ENCODE measurements at regions not wholly inside any gene's neighbourhood (a gene's known extent, or its start where the extent isn't known, plus 50 kb on each side); places are given as distances from the start of the nearest gene placed in this dataset.

DNA sequence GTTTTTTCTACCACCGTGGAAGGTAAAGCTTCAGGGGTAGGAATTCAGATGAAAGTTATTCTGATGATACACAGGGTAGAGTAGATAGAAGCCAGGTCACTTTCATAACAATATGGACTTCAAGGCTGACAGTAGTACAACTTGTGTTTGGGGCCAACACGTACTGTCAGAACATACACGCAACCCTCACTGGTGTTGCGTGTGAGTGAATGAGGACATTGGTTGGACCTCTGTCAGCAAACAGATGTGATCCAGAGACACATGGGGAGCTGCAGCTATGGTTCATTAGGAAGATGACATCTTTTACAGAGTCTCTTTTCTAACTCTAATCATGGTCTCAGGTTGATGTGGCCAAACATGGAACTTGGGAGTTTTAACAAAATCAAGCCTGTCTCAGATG is 70.1 kb upstream of the MOCS2 start:
- H3K27me3 ChIP-seq (ENCODE audit: control insufficient read depth, insufficient read depth, low read length): no peaks in the 10 kb centered on the region
- H3K9ac ChIP-seq (ENCODE audit: low read depth, low read length): no peak overlapping the region
- H3K9me3 ChIP-seq (replicated peaks; ENCODE audit: low read length): no peaks in the 10 kb centered on the region
- H3K4me3 ChIP-seq (ENCODE audit: low read length): no peak overlapping the region
- H3K4me1 ChIP-seq (ENCODE audit: control insufficient read depth, insufficient read depth, low read length): no peaks in the 10 kb centered on the region
- H3K4me2 ChIP-seq (ENCODE audit: low read length): no peak overlapping the region
- no peaks in the 10 kb centered on the region for H3K36me3 ChIP-seq (ENCODE audit: insufficient read depth, low read length)

DNA sequence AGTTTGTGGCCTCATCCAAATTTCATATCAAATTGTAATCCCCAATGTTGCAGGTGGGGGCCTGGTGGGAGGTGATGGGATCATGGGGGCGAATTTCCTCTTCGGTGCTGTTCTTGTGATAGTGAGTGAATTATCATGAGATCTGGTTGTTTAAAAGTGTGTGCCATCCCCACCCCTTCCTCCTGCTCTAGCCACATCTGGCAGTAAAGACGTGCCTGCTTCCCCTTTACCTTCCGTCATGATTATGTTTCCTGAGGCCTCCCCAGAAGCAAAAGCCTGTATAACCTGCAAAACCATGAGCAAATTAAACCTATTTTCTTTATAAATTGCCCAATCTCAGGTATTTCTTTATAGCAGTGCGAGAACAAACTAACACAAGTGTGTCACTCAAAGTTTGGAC is 71.0 kb upstream of the MOCS2 start:
- Histone ChIP-seq H3K9ac (ENCODE audit: low read depth, low read length) (no peak overlapping the region), H3K36me3 (ENCODE audit: insufficient read depth, low read length) (no peaks in the 10 kb centered on the region), H3K4me3 (ENCODE audit: low read length) (no peak overlapping the region), H3K27me3 (ENCODE audit: control insufficient read depth, insufficient read depth, low read length) (no peaks in the 10 kb centered on the region), H3K9me3 (replicated peaks; ENCODE audit: low read length) (no peaks in the 10 kb centered on the region), H3K4me1 (ENCODE audit: control insufficient read depth, insufficient read depth, low read length) (no peaks in the 10 kb centered on the region), H3K4me2 (ENCODE audit: low read length) (no peak overlapping the region)

DNA sequence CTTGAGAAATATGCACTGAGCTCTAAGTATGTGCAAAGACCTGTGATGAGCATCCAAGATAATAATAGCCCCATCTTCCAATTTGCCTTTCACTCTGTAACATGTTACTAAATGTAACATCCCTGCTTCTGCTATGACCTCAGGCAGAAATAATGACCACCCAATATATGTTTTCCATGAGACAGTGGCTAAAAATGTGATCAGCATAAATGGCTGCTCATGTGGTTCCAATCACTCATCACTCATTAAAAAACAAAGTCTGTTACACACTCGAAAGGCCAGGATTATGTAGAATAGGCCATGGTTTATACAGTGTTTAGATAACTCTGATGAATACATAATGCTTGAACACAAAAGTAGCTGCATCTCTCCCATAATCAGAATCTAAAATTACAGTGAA is 71.4 kb upstream of the MOCS2 start:
- H3K36me3 ChIP-seq (ENCODE audit: insufficient read depth, low read length): no peaks in the 10 kb centered on the region
- no peaks in the 10 kb centered on the region for H3K27me3 ChIP-seq (ENCODE audit: control insufficient read depth, insufficient read depth, low read length)
- no peak overlapping the region for H3K4me2 ChIP-seq (ENCODE audit: low read length)
- no peaks in the 10 kb centered on the region for H3K9me3 ChIP-seq (replicated peaks; ENCODE audit: low read length)
- H3K4me1 ChIP-seq (ENCODE audit: control insufficient read depth, insufficient read depth, low read length): no peaks in the 10 kb centered on the region
- H3K9ac ChIP-seq (ENCODE audit: low read depth, low read length): no peak overlapping the region
- no peak overlapping the region for H3K4me3 ChIP-seq (ENCODE audit: low read length)

DNA sequence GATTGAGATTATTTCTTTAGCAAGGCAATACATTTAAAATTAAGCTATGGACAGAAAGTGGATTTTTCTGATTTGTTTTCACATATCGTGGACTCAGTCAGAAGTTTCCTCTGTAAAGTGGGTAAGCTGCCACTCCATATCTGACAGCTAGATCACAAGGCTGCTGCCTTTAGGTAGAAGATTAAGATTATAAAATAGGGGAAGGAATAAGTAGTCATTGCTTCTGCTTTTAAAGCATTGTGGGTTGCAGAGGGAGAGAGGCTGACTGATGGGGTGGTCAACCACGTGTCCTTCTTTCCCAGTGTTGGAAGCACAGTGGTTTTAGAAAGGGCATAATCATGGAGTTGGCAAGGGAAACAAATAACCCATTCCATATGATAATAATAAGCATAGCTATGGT is 74.3 kb upstream of the MOCS2 start:
- no peaks in the 10 kb centered on the region for H3K27me3 ChIP-seq (ENCODE audit: control insufficient read depth, insufficient read depth, low read length)
- no peaks in the 10 kb centered on the region for H3K36me3 ChIP-seq (ENCODE audit: insufficient read depth, low read length)
- no peak overlapping the region for H3K9ac ChIP-seq (ENCODE audit: low read depth, low read length)
- no peak overlapping the region for H3K4me3 ChIP-seq (ENCODE audit: low read length)
- no peaks in the 10 kb centered on the region for H3K4me1 ChIP-seq (ENCODE audit: control insufficient read depth, insufficient read depth, low read length)
- H3K9me3 ChIP-seq (replicated peaks; ENCODE audit: low read length): no peaks in the 10 kb centered on the region
- no peak overlapping the region for H3K4me2 ChIP-seq (ENCODE audit: low read length)

DNA sequence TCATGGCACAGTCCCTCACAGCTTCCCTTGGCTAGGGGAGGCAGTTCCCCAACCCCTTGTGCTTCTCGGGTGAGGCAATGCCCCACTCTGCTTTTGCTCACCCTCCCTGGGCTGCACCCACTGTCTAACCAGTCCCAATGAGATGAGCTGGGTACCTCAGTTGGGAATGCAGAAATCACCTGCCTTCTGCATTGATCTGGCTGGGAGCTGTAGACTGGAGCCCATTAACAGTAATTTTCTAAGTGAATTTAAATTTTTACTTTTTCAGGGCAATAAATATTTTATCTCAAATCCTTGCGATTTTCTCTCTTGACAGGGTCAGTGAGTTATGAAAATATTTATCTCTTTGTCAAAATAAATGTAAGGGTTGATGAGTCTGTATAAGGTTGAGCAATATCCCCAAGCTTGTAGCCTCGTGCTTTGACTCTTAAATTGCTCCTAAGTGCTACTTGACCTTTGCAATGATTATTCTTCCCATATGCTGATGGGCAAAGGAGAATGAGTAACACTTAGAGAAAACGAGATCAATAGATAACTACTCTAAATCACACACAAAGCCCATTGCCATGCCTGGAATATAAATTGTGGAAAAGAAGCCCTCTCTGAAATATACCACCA is 82.1 kb upstream of the MOCS2 start:
- Histone ChIP-seq H3K4me3 (ENCODE audit: low read length) (no peak overlapping the region), H3K36me3 (ENCODE audit: insufficient read depth, low read length) (no peaks in the 10 kb centered on the region), H3K9me3 (replicated peaks; ENCODE audit: low read length) (no peaks in the 10 kb centered on the region), H3K4me2 (ENCODE audit: low read length) (no peak overlapping the region), H3K4me1 (ENCODE audit: control insufficient read depth, insufficient read depth, low read length) (no peaks in the 10 kb centered on the region), H3K9ac (ENCODE audit: low read depth, low read length) (no peak overlapping the region), H3K27me3 (ENCODE audit: control insufficient read depth, insufficient read depth, low read length) (no peaks in the 10 kb centered on the region)

DNA sequence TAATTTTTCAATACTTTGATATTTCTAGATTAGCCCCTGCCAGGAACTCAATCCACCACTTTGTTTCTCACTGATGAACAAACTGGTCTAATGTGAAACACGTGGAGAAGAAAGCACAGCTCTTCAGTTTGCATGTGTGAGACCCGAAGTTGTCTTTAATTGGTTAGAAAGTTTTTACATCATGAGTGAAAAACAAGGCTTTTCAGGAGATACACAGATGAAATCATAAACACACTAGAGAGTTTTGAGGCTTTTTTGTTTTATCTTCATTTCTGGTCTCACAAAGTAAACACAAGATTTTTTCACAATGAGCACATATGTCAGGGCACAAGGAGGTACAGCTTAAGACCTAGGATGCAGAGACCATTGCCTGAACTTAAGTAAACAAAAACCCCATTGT is 84.5 kb upstream of the MOCS2 start:
- Histone ChIP-seq H3K4me2 (ENCODE audit: low read length) (no peak overlapping the region), H3K36me3 (ENCODE audit: insufficient read depth, low read length) (no peaks in the 10 kb centered on the region)

DNA sequence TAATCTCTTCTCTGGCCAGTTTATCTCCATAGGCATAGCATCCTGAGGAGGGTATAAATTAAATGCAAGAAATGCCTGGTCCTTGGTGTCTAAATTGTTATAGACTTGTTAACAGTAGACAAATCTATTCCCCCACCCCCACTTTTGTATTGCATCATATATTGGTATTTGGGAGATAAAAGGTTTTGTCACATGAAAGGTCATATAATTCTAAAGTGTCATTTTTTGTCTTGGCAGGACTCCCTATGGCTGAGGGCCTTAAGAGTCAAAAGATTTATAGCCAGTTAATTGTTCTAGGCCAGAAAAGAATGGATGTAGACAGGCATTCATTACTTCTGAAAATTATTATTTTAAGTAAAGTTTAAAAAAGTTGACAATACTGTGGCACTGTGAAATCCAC is 90.3 kb upstream of the MOCS2 start:
- no peaks in the 10 kb centered on the region for H3K4me1 ChIP-seq (ENCODE audit: control insufficient read depth, insufficient read depth, low read length)
- no peak overlapping the region for H3K4me3 ChIP-seq (ENCODE audit: low read length)
- H3K4me2 ChIP-seq (ENCODE audit: low read length): no peak overlapping the region
- H3K36me3 ChIP-seq (ENCODE audit: insufficient read depth, low read length): no peaks in the 10 kb centered on the region
- no peak overlapping the region for H3K9ac ChIP-seq (ENCODE audit: low read depth, low read length)
- H3K9me3 ChIP-seq (replicated peaks; ENCODE audit: low read length): no peaks in the 10 kb centered on the region
- H3K27me3 ChIP-seq (ENCODE audit: control insufficient read depth, insufficient read depth, low read length): no peaks in the 10 kb centered on the region

More for the DNA sequence above, 84.5 kb upstream of the MOCS2 start:
- no peaks in the 10 kb centered on the region for H3K27me3 ChIP-seq (ENCODE audit: control insufficient read depth, insufficient read depth, low read length)
- no peaks in the 10 kb centered on the region for H3K4me1 ChIP-seq (ENCODE audit: control insufficient read depth, insufficient read depth, low read length)
- H3K9ac ChIP-seq (ENCODE audit: low read depth, low read length): no peak overlapping the region
- H3K4me3 ChIP-seq (ENCODE audit: low read length): no peak overlapping the region
- no peaks in the 10 kb centered on the region for H3K9me3 ChIP-seq (replicated peaks; ENCODE audit: low read length)

DNA sequence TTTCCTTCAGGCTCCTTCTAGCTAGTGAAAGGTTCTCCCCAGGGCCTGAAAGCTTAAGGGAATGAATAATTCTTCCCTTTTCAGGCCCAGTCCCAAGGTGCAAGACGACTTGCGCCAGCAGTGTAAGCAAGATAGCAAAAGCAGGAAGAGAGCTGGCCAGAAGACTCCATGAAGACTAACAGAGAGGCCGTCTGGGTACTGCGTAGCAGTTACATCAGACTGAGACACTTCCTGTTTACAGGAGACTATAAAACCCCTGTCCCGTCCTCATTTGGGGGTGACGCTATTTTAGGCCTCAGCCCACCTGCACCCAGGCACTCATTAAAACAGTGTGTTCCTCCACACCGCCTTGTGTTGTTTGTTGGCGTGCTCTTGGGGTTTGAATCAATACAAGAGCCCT is 90.7 kb upstream of the MOCS2 start:
- Histone ChIP-seq H3K4me3 (ENCODE audit: low read length) (no peak overlapping the region), H3K9me3 (replicated peaks; ENCODE audit: low read length) (no peaks in the 10 kb centered on the region), H3K4me2 (ENCODE audit: low read length) (no peak overlapping the region), H3K9ac (ENCODE audit: low read depth, low read length) (no peak overlapping the region), H3K27me3 (ENCODE audit: control insufficient read depth, insufficient read depth, low read length) (no peaks in the 10 kb centered on the region), H3K36me3 (ENCODE audit: insufficient read depth, low read length) (no peaks in the 10 kb centered on the region), H3K4me1 (ENCODE audit: control insufficient read depth, insufficient read depth, low read length) (no peaks in the 10 kb centered on the region)

DNA sequence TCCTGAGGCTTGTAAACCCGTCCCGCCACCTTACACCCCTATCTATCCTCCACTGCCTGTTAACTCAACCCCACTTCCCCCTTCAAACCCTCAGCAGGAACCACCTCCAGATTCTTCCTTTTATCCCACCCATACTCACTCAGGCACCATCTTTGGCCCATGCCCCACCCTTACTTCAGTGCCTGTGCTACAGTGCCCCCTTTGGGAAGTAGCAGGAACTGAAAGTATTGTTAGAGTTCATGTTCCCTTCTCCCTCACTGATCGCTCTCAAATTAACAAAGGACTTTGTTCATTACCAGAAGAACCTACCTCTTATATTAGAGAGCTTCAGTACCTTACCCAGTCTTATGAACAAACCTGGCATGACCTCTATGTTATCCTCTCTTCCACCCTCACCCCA is 92.2 kb upstream of the MOCS2 start:
- Histone ChIP-seq H3K9me3 (replicated peaks; ENCODE audit: low read length) (no peaks in the 10 kb centered on the region), H3K9ac (ENCODE audit: low read depth, low read length) (no peak overlapping the region), H3K4me1 (ENCODE audit: control insufficient read depth, insufficient read depth, low read length) (no peaks in the 10 kb centered on the region), H3K4me2 (ENCODE audit: low read length) (no peak overlapping the region), H3K36me3 (ENCODE audit: insufficient read depth, low read length) (no peaks in the 10 kb centered on the region), H3K4me3 (ENCODE audit: low read length) (no peak overlapping the region), H3K27me3 (ENCODE audit: control insufficient read depth, insufficient read depth, low read length) (no peaks in the 10 kb centered on the region)

DNA sequence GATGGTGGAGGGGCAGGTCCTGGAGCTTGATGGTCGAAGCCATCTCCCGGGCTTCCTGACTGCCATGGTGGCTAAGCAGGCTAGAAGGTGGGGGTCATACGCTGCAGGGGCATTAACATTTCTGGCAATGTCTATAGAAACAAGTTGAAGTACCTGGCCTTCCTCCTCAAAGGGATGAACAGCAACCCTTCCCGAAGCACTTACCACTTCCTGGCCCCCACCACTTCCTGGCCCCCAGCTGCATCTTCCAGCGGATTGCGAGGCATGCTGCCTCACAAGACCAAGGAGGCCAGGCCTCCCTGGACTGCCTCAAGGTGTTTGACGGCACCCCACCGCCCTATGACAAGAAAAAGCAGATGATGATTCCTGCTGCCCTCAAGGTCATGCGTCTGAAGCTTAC is 97.0 kb upstream of the MOCS2 start:
- H3K9ac ChIP-seq (ENCODE audit: low read depth, low read length): no peak overlapping the region
- H3K9me3 ChIP-seq (replicated peaks; ENCODE audit: low read length): no peaks in the 10 kb centered on the region
- H3K36me3 ChIP-seq (ENCODE audit: insufficient read depth, low read length): no peaks in the 10 kb centered on the region
- H3K4me3 ChIP-seq (ENCODE audit: low read length): no peak overlapping the region
- no peak overlapping the region for H3K4me2 ChIP-seq (ENCODE audit: low read length)
- no peaks in the 10 kb centered on the region for H3K4me1 ChIP-seq (ENCODE audit: control insufficient read depth, insufficient read depth, low read length)
- H3K27me3 ChIP-seq (ENCODE audit: control insufficient read depth, insufficient read depth, low read length): no peaks in the 10 kb centered on the region

DNA sequence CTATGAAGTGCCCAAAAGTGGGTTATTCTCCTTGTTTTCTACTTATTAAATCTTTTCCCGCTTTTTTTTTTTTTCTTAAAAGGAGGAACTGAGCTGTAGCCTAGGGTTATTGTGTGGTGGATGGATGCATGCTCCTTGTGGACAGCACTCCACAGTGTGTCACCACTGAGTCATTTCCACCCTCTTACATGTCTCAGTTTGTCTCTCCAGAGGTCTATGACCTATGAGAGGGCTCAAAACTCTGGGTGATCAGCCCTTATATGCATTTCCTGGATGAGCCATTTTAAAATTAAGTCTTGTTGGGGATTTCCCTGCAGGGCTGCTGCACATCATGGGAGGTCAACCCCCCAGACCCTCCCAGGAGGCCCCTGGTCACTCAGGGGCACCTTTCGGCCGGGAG is 102.2 kb upstream of the MOCS2 start:
- no peak overlapping the region for H3K9ac ChIP-seq (ENCODE audit: low read depth, low read length)

DNA sequence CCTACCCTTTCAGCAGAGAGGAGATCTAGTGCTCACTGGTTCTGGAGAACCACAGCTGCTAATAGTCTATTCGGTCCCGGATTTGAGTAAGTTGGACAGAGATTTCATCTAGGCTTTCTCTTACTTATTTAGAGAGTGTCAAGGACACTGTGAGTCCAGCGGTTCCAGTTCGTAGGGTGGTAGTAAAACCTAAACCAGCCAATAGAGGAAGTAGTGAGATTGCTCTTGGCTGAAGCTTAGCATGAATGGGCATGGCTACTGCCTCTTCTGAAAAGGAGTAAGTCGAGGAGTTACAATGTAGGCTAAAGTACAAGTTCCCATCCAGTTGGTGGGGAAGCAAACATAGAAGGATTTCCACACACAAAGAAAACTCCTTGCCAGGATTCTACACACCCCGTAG is 109.6 kb upstream of the MOCS2 start:
- Histone ChIP-seq H3K9ac (ENCODE audit: low read depth, low read length) (no peak overlapping the region), H3K4me2 (ENCODE audit: low read length) (no peak overlapping the region), H3K36me3 (ENCODE audit: insufficient read depth, low read length) (no peaks in the 10 kb centered on the region), H3K9me3 (replicated peaks; ENCODE audit: low read length) (no peaks in the 10 kb centered on the region), H3K4me1 (ENCODE audit: control insufficient read depth, insufficient read depth, low read length) (no peaks in the 10 kb centered on the region), H3K4me3 (ENCODE audit: low read length) (no peak overlapping the region), H3K27me3 (ENCODE audit: control insufficient read depth, insufficient read depth, low read length) (no peaks in the 10 kb centered on the region)

More for the DNA sequence above, 102.2 kb upstream of the MOCS2 start:
- Histone ChIP-seq H3K4me3 (ENCODE audit: low read length) (no peak overlapping the region), H3K9me3 (replicated peaks; ENCODE audit: low read length) (no peaks in the 10 kb centered on the region), H3K4me1 (ENCODE audit: control insufficient read depth, insufficient read depth, low read length) (no peaks in the 10 kb centered on the region), H3K36me3 (ENCODE audit: insufficient read depth, low read length) (no peaks in the 10 kb centered on the region), H3K4me2 (ENCODE audit: low read length) (no peak overlapping the region), H3K27me3 (ENCODE audit: control insufficient read depth, insufficient read depth, low read length) (no peaks in the 10 kb centered on the region)

Data from skeletal muscle satellite cell (primary cell).